T1000 (cell line): ENCODE measurements at regions not wholly inside any gene's neighbourhood (a gene's known extent, or its start where the extent isn't known, plus 50 kb on each side); places are given as distances from the start of the nearest gene placed in this dataset.
"Not testable (repeated sequence)": the region's sequence is repeated elsewhere in the genome, so short reads cannot be mapped to it uniquely, and the experiment has no call there.

Experiments
- DNase-seq: peaks from one replicate; lab custom pipeline; 2025; ENCODE audit warnings: mixed read lengths; lab: John Stamatoyannopoulos, UW

- DNase-seq: no peak
These were observed 462.6 kb upstream of the TMEFF2 start for GRCh38 chr2:192657362-192657761.

DNA sequence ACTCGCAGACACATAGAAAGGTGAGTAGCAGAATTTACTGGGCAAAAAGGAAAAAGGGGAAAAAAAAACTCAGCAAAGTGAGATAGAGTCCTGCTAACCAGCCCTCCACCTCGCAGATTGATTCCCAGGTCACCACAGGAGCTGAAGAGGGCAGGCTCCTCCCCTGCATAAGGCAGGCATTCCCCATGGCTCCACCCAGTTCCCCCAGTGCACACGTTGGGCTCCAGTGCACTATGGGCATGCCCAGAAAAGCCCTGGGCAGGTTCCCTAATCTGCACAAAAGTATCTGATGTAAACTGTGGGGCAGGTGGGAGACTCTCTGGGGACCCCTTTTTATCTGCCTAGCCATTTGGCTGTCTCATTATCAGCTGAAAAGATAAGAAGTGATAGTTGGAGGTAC is 461.2 kb upstream of the TMEFF2 start:
- no peak for DNase-seq

DNA sequence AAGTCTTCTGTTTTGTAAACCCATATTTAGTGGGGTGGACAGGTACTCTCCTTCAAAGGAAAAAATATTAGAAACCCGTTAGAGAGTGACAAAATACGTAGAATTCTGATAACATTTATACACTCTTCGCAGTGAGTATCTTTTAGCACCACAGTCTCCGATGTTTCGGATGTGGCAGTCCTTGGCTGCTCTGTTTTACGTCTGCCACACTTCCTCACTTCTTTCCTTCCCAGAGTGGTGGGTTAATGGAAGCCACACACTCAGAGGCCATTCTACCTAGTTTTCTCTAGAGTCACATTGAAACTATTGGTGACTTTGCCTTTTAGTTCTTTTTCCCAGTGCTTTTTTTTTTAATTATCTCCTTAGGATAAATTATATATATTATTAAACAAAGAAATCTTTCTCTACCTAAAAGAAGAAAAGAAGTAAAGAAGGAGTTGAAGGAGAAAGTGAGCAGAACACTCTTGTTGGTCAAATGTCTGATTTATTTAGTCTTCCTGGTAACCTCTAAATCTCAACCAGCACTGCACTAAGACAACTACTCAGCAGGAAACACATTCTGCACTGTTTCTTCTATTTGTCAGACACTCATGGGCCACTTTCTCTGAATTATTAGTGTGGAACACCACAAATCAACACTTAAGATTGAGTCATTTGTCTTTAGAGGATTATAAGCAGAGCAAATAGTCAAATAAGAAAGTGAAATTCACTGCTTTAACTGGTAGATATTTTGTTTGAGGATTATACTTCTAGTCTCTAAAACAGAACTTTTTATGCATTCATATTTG is 451.3 kb upstream of the TMEFF2 start:
- no peak for DNase-seq

DNA sequence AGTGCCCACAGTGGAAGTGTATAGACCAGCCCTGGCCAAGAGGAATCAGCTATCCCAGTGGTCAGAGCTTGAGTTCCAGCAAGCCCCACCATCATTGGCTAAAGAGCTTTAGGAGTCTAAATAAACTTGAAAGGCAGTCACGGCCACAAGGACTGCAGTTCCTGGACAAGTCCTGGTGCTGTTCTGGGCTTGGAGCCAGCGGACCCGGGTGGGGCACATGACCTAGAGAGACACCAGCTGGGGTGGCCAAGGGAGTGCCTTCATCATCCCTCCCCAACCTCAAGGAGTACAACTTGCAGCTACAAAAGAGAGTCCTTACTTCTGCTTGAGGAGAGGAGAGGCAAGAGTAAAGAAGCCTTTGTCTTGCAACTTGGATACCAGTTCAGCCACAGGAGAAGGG is 439.8 kb upstream of the TMEFF2 start:
- DNase-seq: no peak

DNA sequence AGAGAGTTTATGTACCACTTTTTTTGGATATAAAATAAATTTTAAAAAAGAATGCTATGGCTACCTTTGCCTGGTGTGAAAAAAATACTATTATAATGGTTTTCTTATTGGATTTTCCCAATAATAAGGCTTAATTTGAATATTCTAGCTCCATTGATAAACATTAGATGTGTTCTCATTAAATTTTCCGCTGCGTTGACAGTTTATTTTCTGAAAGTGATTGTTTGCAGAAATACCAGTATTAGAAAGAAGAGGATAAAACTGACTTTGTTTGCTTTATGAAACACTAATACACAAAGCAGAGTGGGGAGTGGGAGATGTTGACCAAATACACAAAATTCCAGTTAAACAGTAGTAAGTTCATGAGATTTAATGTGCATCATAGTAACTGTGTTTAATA is 433.3 kb upstream of the TMEFF2 start:
- DNase-seq: no peak

DNA sequence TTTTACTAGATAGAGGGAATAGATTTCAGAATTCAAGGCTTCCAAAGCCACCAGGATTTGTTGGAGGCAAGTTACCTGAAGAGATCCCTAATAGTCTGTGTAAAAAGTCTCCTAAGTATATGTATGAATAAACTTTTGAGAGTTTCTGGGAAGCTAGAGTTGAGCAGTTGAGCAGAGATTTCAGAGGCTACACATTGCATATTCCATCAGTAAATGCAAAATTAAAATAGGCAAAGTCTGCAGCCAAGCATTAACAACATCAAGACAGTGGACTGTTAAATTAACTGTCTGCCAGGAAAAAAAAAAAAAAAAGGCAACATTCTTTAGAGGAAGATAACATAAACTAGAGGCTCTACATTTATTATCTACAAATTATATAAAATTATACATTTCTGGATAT is 420.4 kb upstream of the TMEFF2 start:
- DNase-seq: no peak

GRCh38 chr2:192604295-192604694 is 409.6 kb upstream of the TMEFF2 start:
- no peak for DNase-seq

GRCh38 chr2:192598649-192599048 is 403.9 kb upstream of the TMEFF2 start:
- not testable (repeated sequence) for DNase-seq

DNA sequence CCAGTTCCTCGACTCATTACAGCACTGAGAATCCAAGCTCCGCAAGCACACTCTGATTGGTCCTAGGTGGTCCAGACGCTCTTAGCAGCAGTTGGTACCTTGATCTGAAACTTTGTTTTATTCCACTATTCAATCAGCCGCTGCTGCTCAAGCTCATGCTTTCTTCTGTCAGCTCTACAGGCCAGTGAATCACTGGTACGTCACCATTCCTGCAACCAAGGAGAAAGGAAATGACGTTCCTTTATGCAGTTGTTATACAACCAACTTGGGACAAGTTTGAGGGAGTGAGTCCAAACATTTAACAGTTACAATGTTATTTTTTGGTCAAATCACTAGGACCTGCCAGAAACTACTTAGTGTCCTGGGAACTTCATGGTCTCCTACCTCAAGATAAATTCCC is 398.8 kb upstream of the TMEFF2 start:
- DNase-seq: no peak

GRCh38 chr2:192591617-192592016 is 396.9 kb upstream of the TMEFF2 start:
- no peak for DNase-seq

GRCh38 chr2:192585418-192585817 is 390.7 kb upstream of the TMEFF2 start:
- no peak for DNase-seq

- DNase-seq: no peak
These were observed 390.2 kb upstream of the TMEFF2 start for GRCh38 chr2:192584976-192585375.

GRCh38 chr2:192579965-192580700 is 385.4 kb upstream of the TMEFF2 start:
- no peak for DNase-seq

GRCh38 chr2:192578780-192579179 is 384.0 kb upstream of the TMEFF2 start:
- no peak for DNase-seq

DNA sequence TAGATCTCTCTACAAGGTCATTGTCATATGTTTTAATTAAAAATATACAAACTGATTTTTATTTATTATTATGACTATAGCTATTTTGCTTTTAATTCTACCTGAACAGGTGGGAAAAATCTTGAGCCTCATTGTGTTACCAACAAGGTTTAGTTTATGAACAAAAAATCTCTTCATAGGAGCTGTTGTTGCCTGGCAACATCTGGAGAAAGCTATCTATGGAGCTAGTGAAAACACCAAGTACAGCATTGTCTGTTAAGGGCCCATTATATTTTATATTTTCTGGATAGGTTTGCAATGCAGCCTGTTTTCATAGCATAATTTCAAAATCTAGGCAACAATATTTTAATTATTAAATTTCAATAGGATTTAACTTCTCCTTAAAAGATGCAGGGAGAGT is 383.0 kb upstream of the TMEFF2 start:
- no peak for DNase-seq

GRCh38 chr2:192574552-192574951 is 379.8 kb upstream of the TMEFF2 start:
- DNase-seq: no peak

DNA sequence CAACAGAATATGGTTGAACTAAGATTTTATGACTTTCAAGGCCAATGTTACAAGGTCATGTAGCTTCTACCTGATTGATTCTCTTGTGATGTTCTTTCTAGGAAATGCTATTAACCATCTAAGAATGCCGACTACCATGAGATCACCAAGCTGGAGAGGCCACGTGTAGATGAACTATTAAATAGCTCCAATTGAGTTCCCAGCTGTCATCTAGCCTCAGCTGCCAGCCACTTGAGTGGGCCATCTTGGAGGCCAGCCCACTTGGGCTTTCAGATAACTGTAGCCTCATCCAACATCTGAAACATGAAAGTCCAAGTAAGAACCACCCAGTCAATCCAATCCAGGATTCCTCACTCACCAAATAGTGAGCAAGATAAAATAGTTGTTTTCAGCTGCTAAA is 376.9 kb upstream of the TMEFF2 start:
- no peak for DNase-seq

- no peak for DNase-seq
These were observed 376.1 kb upstream of the TMEFF2 start for GRCh38 chr2:192570788-192571187.

GRCh38 chr2:192566863-192567262 is 372.1 kb upstream of the TMEFF2 start:
- no peak for DNase-seq

DNA sequence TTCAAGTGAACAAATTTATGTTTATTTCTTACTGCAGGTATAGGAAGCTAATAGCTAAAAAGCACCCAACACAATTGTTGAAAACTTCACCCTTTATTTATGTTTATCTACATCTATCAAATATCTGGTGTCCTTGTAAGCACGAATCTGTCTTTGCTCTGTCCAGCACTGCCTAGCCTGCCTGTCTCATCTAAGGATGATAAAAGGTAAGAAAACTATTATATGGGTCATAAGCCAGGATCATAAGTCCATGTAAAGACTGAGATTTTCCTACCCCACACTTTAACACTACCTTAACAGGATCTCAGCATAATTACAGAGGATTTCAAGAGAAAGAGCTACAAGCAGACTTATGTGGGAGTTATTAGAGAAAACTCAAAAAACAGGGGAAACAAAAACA is 365.6 kb upstream of the TMEFF2 start:
- no peak for DNase-seq

DNA sequence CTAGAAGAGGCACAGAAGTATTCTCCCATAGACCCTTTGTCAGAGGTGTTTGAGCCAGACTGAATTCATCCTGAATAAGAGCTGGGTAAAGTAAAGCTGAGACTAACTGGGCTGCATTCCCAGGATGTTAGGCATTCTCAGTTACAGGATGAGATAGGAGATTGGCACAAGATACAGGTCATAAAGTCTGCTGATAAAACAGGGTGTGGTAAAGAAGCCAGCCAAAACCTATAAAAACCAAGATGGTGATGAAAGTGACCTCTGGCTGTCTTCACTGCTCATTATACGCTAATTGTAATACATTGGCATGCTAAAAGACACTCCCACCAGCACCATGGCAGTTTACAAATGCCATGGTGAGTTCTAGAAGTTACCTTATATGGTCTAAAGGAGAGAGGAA is 364.9 kb upstream of the TMEFF2 start:
- no peak for DNase-seq

DNA sequence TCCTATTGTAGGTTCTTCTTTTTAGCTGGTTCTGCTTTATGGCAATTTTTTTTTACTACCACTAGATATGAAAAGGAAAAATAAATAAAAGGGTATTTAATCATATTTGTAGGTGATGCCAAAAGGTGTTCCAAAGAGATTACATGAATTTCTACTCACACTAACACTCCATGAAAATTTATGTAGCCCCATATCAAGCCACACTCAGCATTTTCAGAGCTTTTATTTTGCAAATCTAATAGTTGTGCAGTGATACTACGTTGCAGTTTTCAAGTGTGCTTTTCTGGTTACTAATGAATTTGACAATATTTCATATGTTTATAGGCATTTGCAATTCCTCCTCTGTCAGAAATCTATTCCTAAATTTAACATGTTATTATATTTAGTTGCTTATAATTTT is 363.9 kb upstream of the TMEFF2 start:
- no peak for DNase-seq

DNA sequence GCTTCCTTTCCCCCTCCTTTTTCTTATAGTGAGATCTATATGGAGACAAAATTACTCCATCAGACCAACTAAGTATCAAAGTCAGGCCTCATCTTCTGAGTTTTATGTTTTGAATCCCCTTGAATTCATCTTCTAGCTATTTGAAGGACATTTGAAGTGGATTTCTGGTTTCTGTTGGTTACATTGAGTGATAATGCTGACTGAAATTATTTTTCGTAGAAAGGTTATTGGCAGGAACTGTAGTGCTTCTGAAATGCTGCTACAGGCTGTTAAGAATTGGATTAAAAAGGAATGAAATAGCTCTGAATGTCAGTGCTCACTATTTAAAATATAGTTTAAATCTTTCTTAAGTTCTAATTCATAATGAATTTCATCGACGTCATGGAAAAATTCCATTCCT is 361.0 kb upstream of the TMEFF2 start:
- DNase-seq: no peak

DNA sequence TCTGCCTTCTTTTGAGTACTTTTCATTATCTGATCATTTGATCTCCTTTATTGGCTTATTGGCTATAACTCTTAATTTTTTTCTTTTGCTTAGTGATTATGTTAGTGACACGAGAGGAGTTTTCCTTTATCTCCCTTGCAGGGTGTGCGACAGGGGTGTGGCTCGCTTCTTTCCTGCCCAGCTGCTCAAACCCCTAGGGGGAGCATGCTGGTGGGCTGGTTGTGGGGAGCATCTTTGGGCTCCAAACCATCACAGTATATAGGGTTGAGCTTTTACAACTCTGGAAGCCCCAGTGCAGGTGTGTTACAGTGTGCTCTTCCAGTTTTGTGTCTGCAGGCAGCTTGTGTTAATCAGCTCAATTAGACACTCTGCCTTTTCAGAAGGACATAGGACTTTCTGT is 357.0 kb upstream of the TMEFF2 start:
- DNase-seq: no peak
